ENCODE measurements at regions not wholly inside any gene's neighbourhood (a gene's known extent, or its start where the extent isn't known, plus 50 kb on each side); places are given as distances from the start of the nearest gene placed in this dataset.

GRCh38 chr4:31134720-31135119 lies 414.6 kb downstream of the PCDH7 start:
- H3K4me1 ChIP-seq (ENCODE audit: insufficient read depth, low read length, poor library complexity, severe bottlenecking), result peaks cover 18% of the 10 kb centered on the region
- no peaks in the 10 kb centered on the region for H3K9me3 ChIP-seq (ENCODE audit: low read depth, low read length, poor library complexity, severe bottlenecking)
- BruUV-seq (replicated peaks), result no TSS peak
- H3K4me3 ChIP-seq (ENCODE audit: low read depth, low read length, poor library complexity, severe bottlenecking), result no peak overlapping the region
- no peaks in the 10 kb centered on the region for H3K27me3 ChIP-seq (replicated peaks; ENCODE audit: insufficient read depth, low read depth, low read length, poor library complexity)
- intact Hi-C loops (cut with micrococcal nuclease; ENCODE audit: unreplicated experiment), result no loop called here
- ChIA-PET POLR2A (ENCODE audit: low non-redundant PET) (interaction anchor here (0.6 kb wide), 1 partner anchor 1006 kb away, joined by 4 read pairs; no protein-coding TSS in a partner anchor), CTCF (no interaction called here)
- TF ChIP-seq, protein P1, sequence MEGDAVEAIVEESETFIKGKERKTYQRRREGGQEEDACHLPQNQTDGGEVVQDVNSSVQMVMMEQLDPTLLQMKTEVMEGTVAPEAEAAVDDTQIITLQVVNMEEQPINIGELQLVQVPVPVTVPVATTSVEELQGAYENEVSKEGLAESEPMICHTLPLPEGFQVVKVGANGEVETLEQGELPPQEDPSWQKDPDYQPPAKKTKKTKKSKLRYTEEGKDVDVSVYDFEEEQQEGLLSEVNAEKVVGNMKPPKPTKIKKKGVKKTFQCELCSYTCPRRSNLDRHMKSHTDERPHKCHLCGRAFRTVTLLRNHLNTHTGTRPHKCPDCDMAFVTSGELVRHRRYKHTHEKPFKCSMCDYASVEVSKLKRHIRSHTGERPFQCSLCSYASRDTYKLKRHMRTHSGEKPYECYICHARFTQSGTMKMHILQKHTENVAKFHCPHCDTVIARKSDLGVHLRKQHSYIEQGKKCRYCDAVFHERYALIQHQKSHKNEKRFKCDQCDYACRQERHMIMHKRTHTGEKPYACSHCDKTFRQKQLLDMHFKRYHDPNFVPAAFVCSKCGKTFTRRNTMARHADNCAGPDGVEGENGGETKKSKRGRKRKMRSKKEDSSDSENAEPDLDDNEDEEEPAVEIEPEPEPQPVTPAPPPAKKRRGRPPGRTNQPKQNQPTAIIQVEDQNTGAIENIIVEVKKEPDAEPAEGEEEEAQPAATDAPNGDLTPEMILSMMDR (conservative IDR thresholded peaks at IDR 0.05; ENCODE audit: low read depth, low read length), result no peak
- H3K27ac ChIP-seq (ENCODE audit: low read depth, low read length, poor library complexity, severe bottlenecking), result no peak overlapping the region
- no peak for DNase-seq (ENCODE audit: low spot score)
- no peaks in the 10 kb centered on the region for H3K36me3 ChIP-seq (ENCODE audit: insufficient read depth, low read length, poor library complexity, severe bottlenecking)

GRCh38 chr4:31139767-31140166 lies 419.6 kb downstream of the PCDH7 start:
- no TSS peak for BruUV-seq (replicated peaks)
- intact Hi-C loops (cut with micrococcal nuclease; ENCODE audit: unreplicated experiment), result no loop called here
- Histone ChIP-seq H3K27me3 (replicated peaks; ENCODE audit: insufficient read depth, low read depth, low read length, poor library complexity) (no peaks in the 10 kb centered on the region), H3K36me3 (ENCODE audit: insufficient read depth, low read length, poor library complexity, severe bottlenecking) (peaks cover 26% of the 10 kb centered on the region), H3K4me3 (ENCODE audit: low read depth, low read length, poor library complexity, severe bottlenecking) (no peak overlapping the region), H3K9me3 (ENCODE audit: low read depth, low read length, poor library complexity, severe bottlenecking) (no peaks in the 10 kb centered on the region), H3K4me1 (ENCODE audit: insufficient read depth, low read length, poor library complexity, severe bottlenecking) (peaks cover 17% of the 10 kb centered on the region), H3K27ac (ENCODE audit: low read depth, low read length, poor library complexity, severe bottlenecking) (no peak overlapping the region)
- POLR2A ChIA-PET (ENCODE audit: low non-redundant PET), result no interaction called here
- no peak for TF ChIP-seq EZH2 (IDR thresholded peaks at IDR 0.05; ENCODE audit: borderline replicate concordance, low read depth, low read length, poor library complexity, severe bottlenecking)
- TF ChIP-seq, protein P1 (conservative IDR thresholded peaks at IDR 0.05; ENCODE audit: low read depth, low read length), result no peak
- DNase-seq (ENCODE audit: low spot score), result no peak
- CTCF ChIA-PET, result interaction anchor here (0.5 to 0.6 kb wide), 2 partner anchors 88 to 423 kb away, joined by 3 to 5 read pairs; no protein-coding TSS in a partner anchor

DNA sequence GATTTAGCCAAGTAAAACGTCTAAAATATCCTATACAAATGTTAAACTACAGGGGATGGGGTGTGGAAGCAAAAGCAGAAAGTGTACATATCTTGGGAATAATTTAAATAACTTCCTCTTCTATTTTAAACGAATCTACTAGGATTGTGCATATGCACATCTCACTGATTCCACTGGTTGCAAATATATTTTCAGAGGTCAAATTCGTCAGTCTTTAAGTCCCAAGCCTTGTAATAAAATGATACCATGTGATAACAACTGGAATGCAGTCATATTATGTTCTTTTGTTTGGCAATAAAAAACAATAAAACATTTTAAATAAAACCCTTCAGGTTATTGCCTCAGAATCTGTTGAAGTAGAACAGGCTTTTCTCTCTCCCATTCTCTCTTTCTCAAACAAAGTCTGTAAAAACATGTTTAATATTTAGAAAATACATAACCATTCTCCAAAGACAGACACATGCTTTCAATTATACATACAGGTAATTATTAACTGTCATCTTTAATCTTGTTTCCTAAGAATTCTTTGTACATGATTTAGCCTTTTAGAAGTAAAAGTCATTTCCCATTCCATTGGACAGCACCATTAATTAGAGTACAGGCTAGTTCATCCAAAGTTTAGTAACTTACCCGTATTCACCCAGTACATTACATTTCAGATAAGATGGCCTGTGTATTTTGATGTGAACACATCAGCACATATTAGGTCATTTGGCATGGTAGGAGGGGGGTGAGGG lies 421.1 kb downstream of the PCDH7 start:
- POLR2A ChIA-PET (ENCODE audit: low non-redundant PET), result no interaction called here
- no TSS peak for BruUV-seq (replicated peaks)
- CTCF ChIA-PET, result no interaction called here

More for the DNA sequence above, 421.1 kb downstream of the PCDH7 start:
- no peak overlapping the region for H3K4me3 ChIP-seq (ENCODE audit: low read depth, low read length, poor library complexity, severe bottlenecking)
- no peak overlapping the region for H3K27ac ChIP-seq (ENCODE audit: low read depth, low read length, poor library complexity, severe bottlenecking)
- intact Hi-C loops (cut with micrococcal nuclease; ENCODE audit: unreplicated experiment), result no loop called here
- TF ChIP-seq EZH2 (IDR thresholded peaks at IDR 0.05; ENCODE audit: borderline replicate concordance, low read depth, low read length, poor library complexity, severe bottlenecking), result no peak
- TF ChIP-seq, protein P1 (conservative IDR thresholded peaks at IDR 0.05; ENCODE audit: low read depth, low read length), result no peak
- no peak for DNase-seq (ENCODE audit: low spot score)
- peaks cover 32% of the 10 kb centered on the region for H3K36me3 ChIP-seq (ENCODE audit: insufficient read depth, low read length, poor library complexity, severe bottlenecking)
- H3K4me1 ChIP-seq (ENCODE audit: insufficient read depth, low read length, poor library complexity, severe bottlenecking), result peaks cover 17% of the 10 kb centered on the region
- H3K27me3 ChIP-seq (replicated peaks; ENCODE audit: insufficient read depth, low read depth, low read length, poor library complexity), result no peaks in the 10 kb centered on the region
- H3K9me3 ChIP-seq (ENCODE audit: low read depth, low read length, poor library complexity, severe bottlenecking), result no peaks in the 10 kb centered on the region
